OCI-LY7 (cell line): ENCODE measurements at regions not wholly inside any gene's neighbourhood (a gene's known extent, or its start where the extent isn't known, plus 50 kb on each side); places are given as distances from the start of the nearest gene placed in this dataset.

Experiments used
- BruUV-seq: library from RNA; stranded (reverse); fragments of 400-500 nt; replicated peaks from 2 replicates; lab custom pipeline; 2021; lab: Mats Ljungman, UMichigan
- CTCF ChIA-PET: fragments of 300-600 bp; sonication (Branson Sonifier 250); formaldehyde crosslinking; loops from one replicate; lab custom pipeline; 2022; ENCODE audit warnings: antibody characterized with exemption; ENCODE audit not compliant: unreplicated experiment; lab: Charles Lee
- POLR2A ChIA-PET: fragments of 300-600 bp; sonication (Branson Sonifier 250); formaldehyde crosslinking; loops from one replicate; lab custom pipeline; 2022; ENCODE audit warnings: antibody characterized with exemption; lab: Charles Lee
- DNase-seq: peaks from one replicate; pipeline ENCODE4 v3.0.0-alpha.2; 2015; ENCODE audit warnings: low spot score
- H2AFZ ChIP-seq: fragments of 200-600 bp; sonication (generic), shearing (Covaris generic); 2 replicates; pipeline ENCODE4 v1.6.1; 2014; ENCODE audit warnings: mild to moderate bottlenecking, antibody characterized with exemption, low read length, moderate library complexity
- H3K27ac ChIP-seq: fragments of 200-600 bp; sonication (generic); 2 replicates; pipeline ENCODE4 v1.5.1; 2014; ENCODE audit warnings: mixed run types, low read depth, mild to moderate bottlenecking, moderate library complexity, low read length, inconsistent platforms; ENCODE audit not compliant: poor library complexity, severe bottlenecking
- H3K36me3 ChIP-seq: fragments of 200-600 bp; sonication (generic); 2 replicates; pipeline ENCODE4 v1.6.1; 2014; ENCODE audit warnings: mild to moderate bottlenecking, antibody characterized with exemption, low read length, moderate library complexity, mixed read lengths; ENCODE audit not compliant: insufficient read depth
- H3K4me1 ChIP-seq: fragments of 200-600 bp; sonication (generic); 2 replicates; pipeline ENCODE4 v1.5.1; 2014; ENCODE audit warnings: mild to moderate bottlenecking, low read length; ENCODE audit not compliant: insufficient read depth, poor library complexity, severe bottlenecking
- H3K4me2 ChIP-seq: fragments of 200-600 bp; sonication (generic); 2 replicates; pipeline ENCODE4 v1.6.1; 2014; ENCODE audit warnings: mild to moderate bottlenecking, low read length
- H3K4me3 ChIP-seq: fragments of 200-600 bp; sonication (generic); 2 replicates; pipeline ENCODE4 v1.5.1; 2014; ENCODE audit warnings: mild to moderate bottlenecking, low read depth, low read length; ENCODE audit not compliant: poor library complexity, severe bottlenecking
- H3K79me2 ChIP-seq: fragments of 200-600 bp; sonication (generic); 2 replicates; pipeline ENCODE4 v1.6.1; 2016; ENCODE audit warnings: low read depth, mild to moderate bottlenecking, low read length, moderate library complexity, mixed read lengths; ENCODE audit not compliant: insufficient read depth
- H3K9me2 ChIP-seq: fragments of 200-600 bp; sonication (generic); 2 replicates; pipeline ENCODE4 v1.6.1; 2016; ENCODE audit warnings: mild to moderate bottlenecking, low read length, mixed read lengths; ENCODE audit not compliant: insufficient read depth
- H3K9me3 ChIP-seq: fragments of 200-600 bp; sonication (generic); 2 replicates; pipeline ENCODE4 v1.6.1; 2014; ENCODE audit warnings: mild to moderate bottlenecking, mixed run types, low read length, mixed read lengths
- H4K20me1 ChIP-seq: fragments of 200-600 bp; sonication (generic); 2 replicates; pipeline ENCODE4 v1.6.1; 2014; ENCODE audit warnings: mild to moderate bottlenecking, antibody characterized with exemption, low read length, moderate library complexity, mixed read lengths; ENCODE audit not compliant: insufficient read depth
- CTCF ChIP-seq: fragments of 200-600 bp; sonication (generic); conservative IDR thresholded peaks from 2 replicates; pipeline ENCODE4 v1.5.1; 2014; ENCODE audit warnings: mild to moderate bottlenecking, antibody characterized with exemption, low read length, moderate library complexity, mixed read lengths
- EZH2phosphoT487 ChIP-seq: fragments of 200-600 bp; sonication (generic); IDR thresholded peaks from 2 replicates; pipeline ENCODE4 v1.6.1; 2018; ENCODE audit warnings: low read depth, borderline replicate concordance, mild to moderate bottlenecking, mixed run types, antibody characterized with exemption, low read length, moderate library complexity, mixed read lengths
- intact Hi-C: fragments of 100-400 bp; cut with micrococcal nuclease; formaldehyde crosslinking; loops from one replicate; pipeline ENCODE4 v1.10.0; 2022; ENCODE audit not compliant: unreplicated experiment

DNA sequence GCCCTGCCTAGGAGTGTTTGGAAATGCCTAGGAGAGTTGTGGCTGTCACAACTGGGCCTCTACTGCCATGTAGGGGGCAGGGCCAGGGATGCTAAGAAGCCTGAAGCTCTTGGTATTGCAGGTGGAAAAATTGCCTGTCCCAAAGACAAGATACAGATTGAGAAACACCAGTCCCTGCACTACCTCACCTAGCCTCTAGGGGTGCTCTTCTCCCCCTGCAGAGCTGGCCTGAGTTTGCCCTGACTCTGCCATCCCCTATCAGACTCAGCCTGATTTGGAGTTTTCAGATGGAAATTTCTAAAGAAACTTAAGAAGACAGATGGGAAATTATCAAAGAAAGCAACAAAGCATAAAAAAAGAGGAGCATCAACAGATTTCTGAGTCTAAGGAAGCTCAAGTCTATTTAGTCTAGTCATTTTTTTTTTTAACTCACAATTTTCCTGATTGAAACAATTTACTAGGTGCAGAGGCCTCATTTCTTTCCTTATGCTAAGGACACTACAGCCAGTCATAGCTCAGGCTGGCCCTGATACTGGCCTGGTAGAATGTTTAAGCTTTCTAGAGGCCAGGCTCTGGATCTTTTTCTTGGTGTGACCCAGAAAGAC lies 61.4 kb upstream of the LRRN2 start:
- H3K36me3 ChIP-seq, result no peaks in the 10 kb centered on the region
- no peak overlapping the region for H3K27ac ChIP-seq
- intact Hi-C loops, result no loop called here
- no peaks in the 10 kb centered on the region for H3K9me2 ChIP-seq
- no peaks in the 10 kb centered on the region for H4K20me1 ChIP-seq
- no peaks in the 10 kb centered on the region for H3K4me1 ChIP-seq
- no peaks in the 10 kb centered on the region for H3K79me2 ChIP-seq
- H3K4me2 ChIP-seq, result no peak overlapping the region
- peak; percentile 95 for TF ChIP-seq CTCF
- no peak for TF ChIP-seq EZH2phosphoT487
- H3K9me3 ChIP-seq, result no peaks in the 10 kb centered on the region
- H3K4me3 ChIP-seq, result no peak overlapping the region
- POLR2A ChIA-PET, result no interaction called here
- no peak overlapping the region for H2AFZ ChIP-seq
- CTCF ChIA-PET, result interaction anchor here (1.0 to 1.1 kb wide), 3 partner anchors 32 to 298 kb away, joined by 3 to 4 read pairs (median 3); no protein-coding TSS in a partner anchor
- no TSS peak for BruUV-seq
- DNase-seq, result peak; percentile 67

- Histone ChIP-seq H4K20me1 (no peaks in the 10 kb centered on the region), H3K79me2 (no peaks in the 10 kb centered on the region), H3K4me1 (no peaks in the 10 kb centered on the region), H3K36me3 (no peaks in the 10 kb centered on the region), H3K9me3 (no peaks in the 10 kb centered on the region), H3K4me2 (no peak overlapping the region), H3K27ac (no peak overlapping the region), H3K4me3 (no peak overlapping the region), H3K9me2 (no peaks in the 10 kb centered on the region), H2AFZ (no peak overlapping the region)
- CTCF ChIA-PET, result interaction anchor here (0.6 kb wide), 1 partner anchor 239 kb away, joined by 3 read pairs; no protein-coding TSS in a partner anchor
- POLR2A ChIA-PET, result no interaction called here
- intact Hi-C loops, result no loop called here
- no TSS peak for BruUV-seq
- TF ChIP-seq EZH2phosphoT487 (no peak), CTCF (no peak)
- no peak for DNase-seq
Observed at GRCh38 chr1:204751480-204751879, 65.9 kb upstream of the LRRN2 start.

GRCh38 chr1:204751883-204752687 lies 66.5 kb upstream of the LRRN2 start:
- no peaks in the 10 kb centered on the region for H3K79me2 ChIP-seq
- H3K36me3 ChIP-seq, result no peaks in the 10 kb centered on the region
- H3K4me2 ChIP-seq, result no peak overlapping the region
- CTCF ChIA-PET, result no interaction called here
- H2AFZ ChIP-seq, result no peak overlapping the region
- H3K4me1 ChIP-seq, result no peaks in the 10 kb centered on the region
- no peak for DNase-seq
- no peaks in the 10 kb centered on the region for H3K9me2 ChIP-seq
- no peak overlapping the region for H3K4me3 ChIP-seq
- POLR2A ChIA-PET, result interaction anchor here (0.7 kb wide), 1 partner anchor 678 kb away, joined by 3 read pairs; no protein-coding TSS in a partner anchor
- H3K27ac ChIP-seq, result no peak overlapping the region
- no peaks in the 10 kb centered on the region for H4K20me1 ChIP-seq
- intact Hi-C loops, result no loop called here
- no TSS peak for BruUV-seq
- TF ChIP-seq CTCF (no peak), EZH2phosphoT487 (no peak)
- H3K9me3 ChIP-seq, result no peaks in the 10 kb centered on the region
